ENCODE measurements at regions not wholly inside any gene's neighbourhood (a gene's known extent, or its start where the extent isn't known, plus 50 kb on each side); places are given as distances from the start of the nearest gene placed in this dataset.
"Not testable (repeated sequence)": the region's sequence is repeated elsewhere in the genome, so short reads cannot be mapped to it uniquely, and the experiment has no call there.

DNA sequence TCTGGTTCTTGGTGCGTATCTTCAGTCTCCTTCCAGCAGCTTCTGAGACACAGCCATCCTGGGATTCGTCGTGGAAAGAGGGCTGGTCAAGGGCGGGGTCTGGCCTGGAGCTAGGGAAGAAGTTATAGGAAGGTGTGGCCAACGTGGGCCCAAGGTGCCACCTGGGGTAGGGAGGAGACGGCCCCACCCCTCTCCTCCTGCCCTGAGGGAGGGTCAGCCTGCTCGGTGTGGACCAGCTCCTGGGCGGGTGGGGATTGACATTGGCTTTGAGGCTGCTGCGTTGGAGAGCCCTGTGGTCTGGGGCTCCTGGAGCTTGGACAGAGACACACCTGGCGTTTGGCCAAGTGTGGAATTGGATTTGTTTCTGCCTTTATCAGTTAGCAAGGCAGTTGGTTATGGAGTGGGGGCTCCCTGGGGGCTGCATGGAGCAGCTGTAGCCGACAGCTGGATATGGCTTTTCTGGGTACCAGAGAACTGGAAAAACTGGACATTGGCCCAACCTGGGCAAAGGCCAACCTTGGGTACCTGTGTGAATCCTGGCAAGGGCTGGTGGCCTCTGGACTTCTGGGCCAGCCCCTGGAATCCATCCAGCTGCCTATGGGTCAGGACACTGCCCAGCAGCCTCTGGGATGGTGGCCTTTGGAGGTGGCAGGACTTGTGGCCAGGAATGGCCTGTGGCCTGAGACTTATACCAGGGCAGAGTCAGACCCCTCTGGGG is 75.7 kb upstream of the PPP1R26 start:
- TF ChIP-seq POLR2A (IDR thresholded peaks at IDR 0.05), result no peak
- TF ChIP-seq, protein P1, sequence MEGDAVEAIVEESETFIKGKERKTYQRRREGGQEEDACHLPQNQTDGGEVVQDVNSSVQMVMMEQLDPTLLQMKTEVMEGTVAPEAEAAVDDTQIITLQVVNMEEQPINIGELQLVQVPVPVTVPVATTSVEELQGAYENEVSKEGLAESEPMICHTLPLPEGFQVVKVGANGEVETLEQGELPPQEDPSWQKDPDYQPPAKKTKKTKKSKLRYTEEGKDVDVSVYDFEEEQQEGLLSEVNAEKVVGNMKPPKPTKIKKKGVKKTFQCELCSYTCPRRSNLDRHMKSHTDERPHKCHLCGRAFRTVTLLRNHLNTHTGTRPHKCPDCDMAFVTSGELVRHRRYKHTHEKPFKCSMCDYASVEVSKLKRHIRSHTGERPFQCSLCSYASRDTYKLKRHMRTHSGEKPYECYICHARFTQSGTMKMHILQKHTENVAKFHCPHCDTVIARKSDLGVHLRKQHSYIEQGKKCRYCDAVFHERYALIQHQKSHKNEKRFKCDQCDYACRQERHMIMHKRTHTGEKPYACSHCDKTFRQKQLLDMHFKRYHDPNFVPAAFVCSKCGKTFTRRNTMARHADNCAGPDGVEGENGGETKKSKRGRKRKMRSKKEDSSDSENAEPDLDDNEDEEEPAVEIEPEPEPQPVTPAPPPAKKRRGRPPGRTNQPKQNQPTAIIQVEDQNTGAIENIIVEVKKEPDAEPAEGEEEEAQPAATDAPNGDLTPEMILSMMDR (IDR thresholded peaks at IDR 0.05), result no peak
- no peaks in the 10 kb centered on the region for H3K27me3 ChIP-seq

DNA sequence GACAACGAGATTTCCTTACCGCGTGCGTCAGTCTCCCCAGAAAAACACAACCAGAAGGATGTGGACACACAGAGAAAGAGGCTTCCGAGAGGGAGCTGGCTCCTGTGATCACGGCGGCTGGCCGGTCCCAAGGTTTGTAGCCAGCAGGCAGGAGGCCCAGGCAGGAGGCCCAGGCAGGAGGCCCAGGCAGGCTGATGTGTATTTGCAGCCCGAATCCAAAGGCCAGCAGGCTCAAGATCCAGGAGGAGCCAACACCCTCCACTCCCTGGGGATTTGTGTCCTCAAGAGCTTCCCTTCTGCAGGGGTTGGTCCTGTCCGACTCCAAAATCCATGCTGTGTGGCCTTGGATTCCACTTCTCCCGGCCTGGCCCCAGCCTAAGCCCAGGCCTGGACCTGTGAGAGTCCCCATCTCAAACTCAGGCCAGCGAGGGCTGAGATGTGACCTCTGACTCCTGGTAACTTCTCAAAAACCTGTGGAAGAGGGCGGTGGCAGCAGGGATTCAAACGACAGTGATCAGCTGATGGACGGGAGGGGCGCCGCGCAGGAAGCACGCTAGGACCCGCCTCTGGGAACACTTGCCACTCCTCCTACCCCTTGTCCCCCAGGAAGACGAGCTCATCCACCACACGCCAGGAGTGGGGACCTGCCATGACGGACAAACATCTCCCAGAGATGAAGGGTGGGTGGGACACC is 75.0 kb upstream of the PPP1R26 start:
- Histone ChIP-seq H3K36me3 (no peaks in the 10 kb centered on the region), H3K4me1 (no peaks in the 10 kb centered on the region), H3K27ac (no peak overlapping the region), H3K4me3 (no peak overlapping the region), H3K27me3 (no peaks in the 10 kb centered on the region), H3K9me3 (no peaks in the 10 kb centered on the region)
- peak in 1 of 3 donors; percentile 34 for DNase-seq
- TF ChIP-seq, protein P1 (IDR thresholded peaks at IDR 0.05), result no peak
- TF ChIP-seq POLR2A (IDR thresholded peaks at IDR 0.05), result no peak

More for the DNA sequence above, 75.7 kb upstream of the PPP1R26 start:
- Histone ChIP-seq H3K4me3 (no peak overlapping the region), H3K9me3 (no peaks in the 10 kb centered on the region), H3K4me1 (no peaks in the 10 kb centered on the region), H3K36me3 (no peaks in the 10 kb centered on the region), H3K27ac (no peak overlapping the region)
- peak in 1 of 3 donors; percentile 32 for DNase-seq

DNA sequence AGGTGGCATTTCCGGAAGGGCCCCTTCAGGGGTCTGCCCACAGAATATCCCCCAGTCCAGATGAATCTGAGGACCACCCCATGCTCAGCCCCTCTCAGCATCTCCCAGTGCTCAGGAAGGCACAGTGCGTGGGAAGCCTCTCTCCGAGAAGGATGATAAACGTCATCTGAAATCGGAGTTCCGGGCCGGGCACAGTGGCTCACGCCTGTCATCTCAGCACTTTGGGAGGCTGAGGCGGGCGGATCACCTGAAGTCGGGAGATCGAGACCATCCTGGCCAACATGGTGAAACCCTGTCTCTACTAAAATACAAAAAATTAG is 74.5 kb upstream of the PPP1R26 start:
- not testable (repeated sequence) for DNase-seq, H3K27me3 ChIP-seq, H3K4me3 ChIP-seq, H3K9me3 ChIP-seq, H3K36me3 ChIP-seq, H3K4me1 ChIP-seq, H3K27ac ChIP-seq

DNA sequence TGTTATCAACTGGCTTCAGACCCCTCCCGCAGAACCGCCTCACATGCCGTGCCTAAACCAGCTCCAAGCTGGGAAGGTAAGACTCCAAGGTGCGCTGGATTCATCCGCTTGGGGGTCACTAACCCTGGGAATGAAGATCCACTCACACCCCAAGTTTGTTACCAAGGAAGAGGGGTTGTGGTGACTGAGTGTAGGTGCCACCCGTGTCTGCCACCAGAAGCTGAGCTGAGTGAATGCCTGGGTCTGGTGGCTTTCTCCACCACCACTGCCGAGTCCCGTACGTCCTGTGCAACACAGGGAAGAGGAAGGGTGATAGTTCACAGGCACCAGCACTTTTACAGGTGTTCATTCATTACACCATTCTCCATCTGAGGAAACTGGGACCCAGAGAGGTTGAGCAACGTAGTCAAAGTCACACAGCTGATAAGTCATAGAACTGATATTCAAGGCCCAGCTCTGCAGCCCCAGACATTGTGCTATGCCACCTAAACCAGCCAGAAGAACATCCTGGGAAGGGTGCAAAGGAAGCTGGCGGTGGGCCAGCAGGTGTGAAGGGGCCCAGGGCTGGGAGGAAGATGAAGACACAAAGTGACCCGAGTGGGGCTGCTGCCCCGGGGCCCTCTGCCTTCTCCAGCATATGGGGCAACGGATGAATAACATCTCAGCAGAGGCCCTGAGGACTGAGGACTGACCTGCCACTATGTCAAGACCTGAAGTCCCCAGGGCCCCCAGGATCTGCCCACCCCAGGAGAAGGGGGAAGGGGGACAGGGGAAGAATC is 70.9 kb upstream of the PPP1R26 start:
- no peaks in the 10 kb centered on the region for H3K36me3 ChIP-seq
- H3K27me3 ChIP-seq, result no peaks in the 10 kb centered on the region
- H3K9me3 ChIP-seq, result no peaks in the 10 kb centered on the region
- no peaks in the 10 kb centered on the region for H3K4me1 ChIP-seq
- TF ChIP-seq POLR2A (IDR thresholded peaks at IDR 0.05), result no peak
- TF ChIP-seq, protein P1 (IDR thresholded peaks at IDR 0.05), result no peak
- no peak for DNase-seq
- no peak overlapping the region for H3K27ac ChIP-seq
- no peak overlapping the region for H3K4me3 ChIP-seq

DNA sequence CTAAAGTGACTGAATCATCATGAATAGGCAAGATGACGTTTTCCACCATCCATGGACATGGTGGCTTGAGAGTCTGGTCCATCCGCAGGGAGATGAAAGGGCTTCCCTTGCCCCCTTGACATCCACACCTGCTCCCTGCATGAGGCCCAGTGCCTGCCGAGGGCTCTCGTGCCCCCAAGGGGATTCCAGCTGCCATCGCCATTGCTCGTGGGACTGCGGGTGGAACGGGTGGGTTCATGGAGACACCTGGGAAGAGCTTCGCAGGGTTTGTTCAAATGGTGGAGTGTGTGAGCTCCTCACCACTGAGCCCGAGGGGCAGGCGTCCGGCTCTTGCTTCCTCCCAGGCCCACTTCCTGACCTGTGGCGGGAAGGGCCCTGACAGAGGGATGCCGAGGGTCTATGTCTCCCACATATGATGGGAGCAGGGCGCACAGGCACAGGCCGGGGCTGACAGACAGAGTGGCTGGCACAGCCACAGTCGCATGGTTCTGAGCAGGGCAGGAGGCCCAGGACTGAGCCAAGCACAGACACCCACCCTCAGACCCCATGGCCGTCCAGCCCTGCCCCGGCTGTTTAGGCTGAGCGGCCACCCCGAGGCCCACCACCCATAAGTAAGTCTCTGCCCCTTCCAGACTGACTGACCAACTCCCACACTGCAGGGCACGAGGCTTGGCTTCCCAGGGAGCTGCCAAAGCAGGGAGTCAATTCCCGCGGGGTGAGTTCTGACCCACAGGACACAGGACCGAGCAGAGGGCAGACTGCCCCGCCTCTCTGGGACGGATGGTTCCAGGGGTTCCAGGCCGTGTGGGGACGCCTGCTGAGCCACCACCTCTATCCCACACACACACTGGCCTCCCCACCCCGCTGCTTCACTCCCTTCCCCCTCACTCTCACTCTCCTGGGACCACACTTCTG is 70.0 kb upstream of the PPP1R26 start:
- Histone ChIP-seq H3K9me3 (no peaks in the 10 kb centered on the region), H3K4me1 (no peaks in the 10 kb centered on the region), H3K36me3 (no peaks in the 10 kb centered on the region), H3K4me3 (no peak overlapping the region), H3K27me3 (no peaks in the 10 kb centered on the region), H3K27ac (no peak overlapping the region)
- no peak for TF ChIP-seq POLR2A (IDR thresholded peaks at IDR 0.05)
- DNase-seq, result peak in 1 of 3 donors; percentile 38

DNA sequence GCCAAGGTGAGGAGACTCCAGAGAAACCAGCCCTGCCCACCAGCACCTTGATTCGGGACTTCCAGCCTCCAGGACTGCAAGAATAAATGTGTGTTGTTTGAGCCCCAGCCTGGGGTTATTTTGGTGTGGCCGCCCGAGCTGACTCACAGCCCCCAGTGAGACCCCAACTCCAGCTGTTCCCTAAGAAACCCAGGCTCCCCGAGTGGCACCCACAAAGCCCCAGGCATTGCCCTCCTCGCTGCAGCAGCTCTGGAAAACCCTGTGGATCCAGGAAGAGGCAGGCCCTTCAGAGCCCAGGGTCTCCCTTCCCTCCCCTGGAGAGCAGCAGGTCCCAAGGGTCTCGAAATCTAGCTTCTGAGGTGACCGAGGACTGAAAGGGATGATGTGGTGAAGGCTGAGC is 69.2 kb upstream of the PPP1R26 start:
- H3K36me3 ChIP-seq, result no peaks in the 10 kb centered on the region
- TF ChIP-seq, protein P1 (IDR thresholded peaks at IDR 0.05), result no peak
- TF ChIP-seq POLR2A (IDR thresholded peaks at IDR 0.05), result no peak
- H3K4me3 ChIP-seq, result no peak overlapping the region
- no peaks in the 10 kb centered on the region for H3K4me1 ChIP-seq
- no peaks in the 10 kb centered on the region for H3K27me3 ChIP-seq
- H3K9me3 ChIP-seq, result no peaks in the 10 kb centered on the region
- DNase-seq, result no peak
- H3K27ac ChIP-seq, result no peak overlapping the region
